Gastrocnemius medialis (tissue), 4 donors: ENCODE measurements at regions not wholly inside any gene's neighbourhood (a gene's known extent, or its start where the extent isn't known, plus 50 kb on each side); places are given as distances from the start of the nearest gene placed in this dataset.

Experiments
- ATAC-seq, 2 donors: fragments of 150-250 bp; one replicate each; pipeline ENCODE4 v1.9.1; 2016
- DNase-seq, 2 donors: peaks; one replicate each; pipeline ENCODE4 v3.0.0-alpha.2; 2019
- H3K27ac ChIP-seq, 4 donors: fragments of 200-600 bp; sonication (generic); 1 replicate in 1 of 4; 2 replicates in 3 of 4; pipeline ENCODE4 v1.5.1; 2016 to 2018; ENCODE audit warnings: mild to moderate bottlenecking in 2 of 4, moderate library complexity in 1 of 4
- H3K27me3 ChIP-seq, 3 donors: fragments of 200-600 bp; sonication (generic) in 2 of 3; 1 replicate in 1 of 3; 2 replicates in 2 of 3; pipeline versions ENCODE4 v1.5.1 to v1.6.0; 2016 to 2019; ENCODE audit warnings: mild to moderate bottlenecking in 1 of 3, moderate library complexity in 1 of 3
- H3K36me3 ChIP-seq, 2 donors: fragments of 200-600 bp; sonication (generic) in 1 of 2; one replicate each; pipeline ENCODE4 v1.5.1; 2017 to 2018
- H3K4me1 ChIP-seq, 2 donors: fragments of 200-600 bp; sonication (generic) in 1 of 2; one replicate each; pipeline ENCODE4 v1.5.1; 2016 to 2017; ENCODE audit warnings: mild to moderate bottlenecking in 2 of 2
- H3K4me3 ChIP-seq, 4 donors: fragments of 200-600 bp; sonication (generic) in 3 of 4; 1 replicate in 1 of 4; 2 replicates in 3 of 4; pipeline ENCODE4 v1.5.1; 2016 to 2019; ENCODE audit warnings: mild to moderate bottlenecking in 2 of 4
- H3K9me3 ChIP-seq, 3 donors: fragments of 200-600 bp; sonication (generic) in 2 of 3; 1 replicate in 1 of 3; 2 replicates in 2 of 3; pipeline ENCODE4 v1.5.1; 2016 to 2019
- POLR2A ChIP-seq, 2 donors: fragments of 450-650 bp; IDR thresholded peaks; one replicate each; pipeline ENCODE4 v1.6.1; 2017; ENCODE audit warnings: antibody characterized with exemption in 2 of 2, mild to moderate bottlenecking in 2 of 2, moderate library complexity in 2 of 2
- in situ Hi-C, 4 donors: fragments of 200-750 bp; cut with MboI; loops; one replicate each; pipeline versions ENCODE4 v1.15.0 to v1.8.0; 2017; ENCODE audit warnings: low sequenced_read_pairs in 4 of 4
- intact Hi-C: fragments of 100-400 bp; cut with DNase I; formaldehyde crosslinking; loops from one replicate; pipeline ENCODE4 v1.15.1; 2023; ENCODE audit warnings: low total_unique reads
- TF ChIP-seq, protein P1 (sequence below), 5 experiments: fragments of 450-650 bp in 3 of 5; fragments of 200-600 bp in 2 of 5; sonication (generic) in 2 of 5; IDR thresholded peaks in 4 of 5; conservative IDR thresholded peaks in 1 of 5; 1 replicate in 4 of 5; 2 replicates in 1 of 5; pipeline ENCODE4 v1.5.1; 2016 to 2019; ENCODE audit warnings: antibody characterized with exemption in 5 of 5, mild to moderate bottlenecking in 3 of 5, moderate library complexity in 3 of 5

DNA sequence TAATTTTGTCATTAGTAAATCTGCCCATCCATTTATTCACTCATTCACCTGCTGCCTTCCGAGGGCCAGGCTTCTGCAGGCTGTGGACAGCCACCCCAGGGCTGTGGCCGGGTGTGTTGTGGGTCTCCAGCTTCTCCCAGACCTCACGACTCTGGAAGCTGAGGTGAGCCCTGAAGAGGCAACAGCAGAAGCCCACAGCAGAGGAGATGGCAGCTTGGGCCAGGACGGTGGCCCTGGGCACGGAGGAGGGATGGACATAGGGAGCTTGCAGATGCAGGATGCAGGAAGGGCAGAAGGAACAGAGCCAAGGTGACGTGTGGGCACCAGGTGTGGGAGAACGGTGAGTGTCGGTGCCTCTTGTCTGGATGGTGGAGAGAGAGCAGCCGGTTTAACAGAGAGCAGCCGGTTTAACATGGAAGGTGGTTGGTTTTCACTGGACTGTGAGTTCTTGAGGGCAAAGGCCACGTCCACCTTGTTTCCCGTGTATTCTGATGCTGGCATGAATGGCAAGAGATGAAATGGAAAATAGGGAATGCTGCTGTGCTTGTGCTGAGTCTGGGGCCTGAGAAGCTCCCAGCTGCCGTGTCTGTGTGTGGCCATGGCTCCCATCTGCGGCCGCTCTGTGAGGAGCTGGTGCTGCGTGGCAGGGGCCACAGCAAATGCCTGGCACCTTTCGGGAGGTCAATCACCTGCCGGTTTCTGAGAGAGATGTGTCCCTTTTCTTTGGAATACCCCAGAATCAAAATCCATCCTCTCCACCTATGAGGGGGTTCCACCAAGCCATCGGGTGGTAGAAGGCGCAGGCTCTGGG, 669.9 kb downstream of the BRD1 start:
- H3K4me1 ChIP-seq = no peaks in the 10 kb centered on the region
- DNase-seq = no peak
- H3K27me3 ChIP-seq = no peaks in the 10 kb centered on the region
- H3K27ac ChIP-seq = no peak overlapping the region
- no peaks in the 10 kb centered on the region for H3K36me3 ChIP-seq
- H3K9me3 ChIP-seq = no peaks in the 10 kb centered on the region
- intact Hi-C loops (no loop called here), in situ Hi-C loops (no loop called here)
- H3K4me3 ChIP-seq = no peak overlapping the region
- ATAC-seq = no peak
- TF ChIP-seq, protein P1, sequence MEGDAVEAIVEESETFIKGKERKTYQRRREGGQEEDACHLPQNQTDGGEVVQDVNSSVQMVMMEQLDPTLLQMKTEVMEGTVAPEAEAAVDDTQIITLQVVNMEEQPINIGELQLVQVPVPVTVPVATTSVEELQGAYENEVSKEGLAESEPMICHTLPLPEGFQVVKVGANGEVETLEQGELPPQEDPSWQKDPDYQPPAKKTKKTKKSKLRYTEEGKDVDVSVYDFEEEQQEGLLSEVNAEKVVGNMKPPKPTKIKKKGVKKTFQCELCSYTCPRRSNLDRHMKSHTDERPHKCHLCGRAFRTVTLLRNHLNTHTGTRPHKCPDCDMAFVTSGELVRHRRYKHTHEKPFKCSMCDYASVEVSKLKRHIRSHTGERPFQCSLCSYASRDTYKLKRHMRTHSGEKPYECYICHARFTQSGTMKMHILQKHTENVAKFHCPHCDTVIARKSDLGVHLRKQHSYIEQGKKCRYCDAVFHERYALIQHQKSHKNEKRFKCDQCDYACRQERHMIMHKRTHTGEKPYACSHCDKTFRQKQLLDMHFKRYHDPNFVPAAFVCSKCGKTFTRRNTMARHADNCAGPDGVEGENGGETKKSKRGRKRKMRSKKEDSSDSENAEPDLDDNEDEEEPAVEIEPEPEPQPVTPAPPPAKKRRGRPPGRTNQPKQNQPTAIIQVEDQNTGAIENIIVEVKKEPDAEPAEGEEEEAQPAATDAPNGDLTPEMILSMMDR (IDR thresholded peaks at IDR 0.05 in 4 of 5, conservative IDR thresholded peaks at IDR 0.05 in 1 of 5) = no peak
- TF ChIP-seq POLR2A (IDR thresholded peaks at IDR 0.05) = no peak

DNA sequence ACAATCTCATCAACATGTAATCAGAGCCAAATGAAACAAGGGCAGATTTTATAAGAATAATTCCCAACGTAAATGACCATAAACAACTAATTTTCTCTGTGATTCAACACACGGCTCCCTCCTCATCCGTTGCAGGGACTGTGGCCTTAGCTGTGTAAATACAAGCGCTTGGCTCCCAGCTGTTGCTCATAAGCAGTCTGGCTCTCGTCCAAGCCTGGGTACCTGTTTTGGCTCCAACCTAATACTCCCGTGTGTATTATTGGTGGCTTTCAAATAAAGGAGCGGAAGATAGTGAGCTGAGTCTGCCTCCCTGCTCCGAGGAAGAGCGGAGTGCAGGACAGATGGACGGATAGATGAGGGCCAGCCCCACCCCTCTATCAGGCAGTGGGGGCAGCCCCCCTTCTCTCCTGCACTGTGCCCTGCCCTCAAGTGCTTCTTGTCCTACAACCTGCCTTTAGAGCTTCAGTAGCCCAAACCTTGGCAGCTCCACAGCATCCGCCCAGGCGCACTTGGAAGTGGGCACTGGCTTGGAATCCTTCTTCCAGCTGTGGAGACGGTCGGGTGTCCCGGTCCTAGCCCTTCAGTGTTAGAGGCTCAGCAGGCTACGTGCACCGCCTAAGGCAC, 670.9 kb downstream of the BRD1 start:
- intact Hi-C loops (no loop called here), in situ Hi-C loops (no loop called here)
- Histone ChIP-seq H3K4me3 (no peak overlapping the region), H3K27me3 (no peaks in the 10 kb centered on the region), H3K27ac (no peak overlapping the region), H3K9me3 (no peaks in the 10 kb centered on the region), H3K36me3 (no peaks in the 10 kb centered on the region), H3K4me1 (no peaks in the 10 kb centered on the region)
- ATAC-seq = no peak
- DNase-seq = no peak
- TF ChIP-seq, protein P1 (IDR thresholded peaks at IDR 0.05 in 4 of 5, conservative IDR thresholded peaks at IDR 0.05 in 1 of 5) = no peak
- no peak for TF ChIP-seq POLR2A (IDR thresholded peaks at IDR 0.05)

DNA sequence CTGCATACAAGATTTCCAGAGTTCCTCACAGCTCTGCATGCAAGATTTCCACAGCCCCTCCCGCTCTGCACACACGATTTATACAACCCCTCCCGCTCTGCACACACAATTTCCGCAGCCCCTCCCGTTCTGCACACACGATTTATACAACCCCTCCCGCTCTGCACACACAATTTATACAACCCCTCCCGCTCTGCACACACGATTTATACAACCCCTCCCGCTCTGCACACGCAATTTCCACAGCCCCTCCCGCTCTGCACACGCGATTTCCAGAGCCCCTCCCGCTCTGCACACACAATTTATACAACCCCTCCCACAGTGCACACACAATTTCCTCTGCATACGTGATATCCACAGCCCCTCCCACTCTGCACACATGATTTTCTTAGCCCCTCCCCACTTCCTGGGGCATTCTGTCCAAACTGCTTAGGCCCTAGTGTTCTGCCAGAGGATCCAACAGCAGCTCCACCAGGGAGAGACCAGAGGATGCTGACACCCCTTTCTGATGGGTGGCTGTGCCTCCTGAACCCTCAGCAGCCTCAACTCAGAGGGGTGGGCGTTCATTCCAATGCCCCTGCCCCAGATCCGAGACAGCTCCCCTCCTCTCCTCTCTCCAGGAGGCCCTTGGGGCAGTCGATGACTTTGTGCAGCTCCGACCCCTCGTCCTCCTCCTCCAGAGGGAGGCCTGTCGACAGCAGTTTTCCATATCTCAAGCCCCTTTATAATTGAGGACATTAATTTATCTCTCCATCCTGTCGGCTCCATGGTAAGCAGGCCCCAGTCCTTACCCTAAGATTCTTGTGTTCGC, 671.7 kb downstream of the BRD1 start:
- H3K27ac ChIP-seq = no peak overlapping the region
- peaks cover 0 to under 1% (median 0%) of the 10 kb centered on the region in 3 donors for H3K27me3 ChIP-seq
- in situ Hi-C loops = no loop called here
- no peak for TF ChIP-seq POLR2A (IDR thresholded peaks at IDR 0.05)
- TF ChIP-seq, protein P1 (IDR thresholded peaks at IDR 0.05 in 4 of 5, conservative IDR thresholded peaks at IDR 0.05 in 1 of 5) = no peak
- H3K9me3 ChIP-seq = no peaks in the 10 kb centered on the region
- H3K36me3 ChIP-seq = no peaks in the 10 kb centered on the region
- intact Hi-C loops = no loop called here
- H3K4me1 ChIP-seq = no peaks in the 10 kb centered on the region
- no peak overlapping the region for H3K4me3 ChIP-seq
- ATAC-seq (no peak), DNase-seq (no peak)

DNA sequence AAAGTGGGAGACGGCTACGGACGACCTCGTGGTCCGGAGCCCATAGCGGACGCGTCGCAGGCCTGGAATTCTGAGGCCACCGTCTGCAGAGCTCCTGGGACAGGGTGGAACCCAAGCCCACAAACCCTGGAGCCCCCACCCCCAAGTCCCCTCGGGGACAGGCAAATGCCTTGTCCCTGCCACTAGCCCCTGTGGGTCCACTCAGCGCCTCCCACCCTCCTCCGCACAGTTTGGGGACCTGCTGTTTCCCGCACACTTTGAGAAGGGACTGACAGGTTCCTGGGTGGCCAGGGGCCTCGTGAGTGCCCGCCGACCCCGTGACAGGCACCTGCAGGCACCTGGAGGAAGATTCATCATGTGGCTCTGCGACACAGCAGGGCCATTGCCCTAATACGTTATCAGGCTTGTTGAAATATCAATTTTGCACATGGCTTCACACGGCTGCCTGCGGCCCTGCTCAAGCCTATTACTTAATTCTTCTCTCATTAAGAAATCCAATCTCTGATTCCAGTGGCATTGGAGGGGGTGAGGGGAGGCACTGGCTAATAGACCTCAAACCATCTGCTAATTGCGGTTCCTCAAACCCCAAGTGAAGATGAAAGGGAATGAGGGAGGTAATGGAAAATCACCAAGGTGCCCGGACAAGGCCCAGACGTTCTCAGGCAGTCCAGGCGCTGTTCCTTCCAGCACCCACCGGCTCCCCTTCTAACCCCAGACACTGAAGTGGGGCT, 672.5 kb downstream of the BRD1 start:
- no peak for ATAC-seq
- TF ChIP-seq, protein P1 (IDR thresholded peaks at IDR 0.05 in 4 of 5, conservative IDR thresholded peaks at IDR 0.05 in 1 of 5) = no peak
- TF ChIP-seq POLR2A (IDR thresholded peaks at IDR 0.05) = no peak
- H3K4me1 ChIP-seq = no peaks in the 10 kb centered on the region
- no peak overlapping the region for H3K4me3 ChIP-seq
- H3K36me3 ChIP-seq = no peaks in the 10 kb centered on the region
- peaks cover 0 to 7% (median 0%) of the 10 kb centered on the region in 3 donors for H3K27me3 ChIP-seq
- DNase-seq = no peak
- intact Hi-C loops (no loop called here), in situ Hi-C loops (no loop called here)
- no peak overlapping the region for H3K27ac ChIP-seq
- H3K9me3 ChIP-seq = no peaks in the 10 kb centered on the region
